Right cardiac atrium (tissue), 5 donors: ENCODE measurements at regions not wholly inside any gene's neighbourhood (a gene's known extent, or its start where the extent isn't known, plus 50 kb on each side); places are given as distances from the start of the nearest gene placed in this dataset.

ENCODE experiments used
- ATAC-seq, 2 donors: fragments of 200-7000 bp; cut with Tn5 transposase; one replicate each; pipeline versions ENCODE4 v1.8.0 to v1.9.1; 2020; ENCODE audit warnings: moderate library complexity in 2 of 2, mild to moderate bottlenecking in 1 of 2
- DNase-seq, 3 donors: peaks; one replicate each; pipeline ENCODE4 v3.0.0-alpha.2; 2020
- H3K27ac ChIP-seq: one replicate; pipeline ENCODE4 v1.5.1; 2013; ENCODE audit warnings: mild to moderate bottlenecking, low read length, control low read depth, moderate library complexity
- H3K27me3 ChIP-seq: one replicate; pipeline ENCODE4 v1.6.1; 2013; ENCODE audit not compliant: control insufficient read depth, insufficient read depth
- H3K4me1 ChIP-seq: one replicate; pipeline ENCODE4 v1.6.1; 2013; ENCODE audit warnings: low read length; ENCODE audit not compliant: control insufficient read depth, insufficient read depth
- H3K4me3 ChIP-seq: one replicate; pipeline ENCODE4 v1.5.1; 2013; ENCODE audit warnings: low read length, control low read depth
- H3K9me3 ChIP-seq: one replicate; pipeline ENCODE4 v1.6.1; 2013; ENCODE audit warnings: low read length; ENCODE audit not compliant: control insufficient read depth
- WGBS: extraction: QIAGEN DNeasy Blood & Tissue Kit; methylation state at CpG from one replicate; pipeline ENCODE4 v1.1.7; 2013; 5-methylcytosine and 5-hydroxymethylcytosine counted together
- intact Hi-C, 4 donors: fragments of 100-400 bp; cut with DNase I; formaldehyde crosslinking; loops; one replicate each; pipeline versions ENCODE4 v1.11.0 to v1.14.0; 2022 to 2023
- donor health status: healthy with polysubstance abuse.
- donor health status: DM: no; HTN: yes; CAD: no.
- donor health status: DM: no; HTN: no; CAD: no.
- donor health status: DM: no; HTN: yes; CAD: no; lungs with severe emphysema.
- donor health status: DM: yes; HTN: yes; CAD: no.

GRCh38 chr7:11221984-11222383 lies 248.3 kb downstream of the PHF14 start:
- intact Hi-C loops = no loop called here
- ATAC-seq (peak in 1 of 2 donors; percentile 48), DNase-seq (no peak)
- H3K27me3 ChIP-seq = no peaks in the 10 kb centered on the region
- no peak overlapping the region for H3K4me3 ChIP-seq
- no peaks in the 10 kb centered on the region for H3K9me3 ChIP-seq
- 63% methylated on average over 6 of the region's 6 CpGs for WGBS
- H3K27ac ChIP-seq = no peak overlapping the region
- peaks cover 3% of the 10 kb centered on the region for H3K4me1 ChIP-seq

- no peak for DNase-seq
- no peaks in the 10 kb centered on the region for H3K9me3 ChIP-seq
- H3K4me1 ChIP-seq = peaks cover 5% of the 10 kb centered on the region
- H3K27ac ChIP-seq = no peak overlapping the region
- H3K4me3 ChIP-seq = no peak overlapping the region
- intact Hi-C loops = no loop called here
- no peak for ATAC-seq
- no peaks in the 10 kb centered on the region for H3K27me3 ChIP-seq
Observed at GRCh38 chr7:11224535-11224934, 250.9 kb downstream of the PHF14 start.

- no peaks in the 10 kb centered on the region for H3K27me3 ChIP-seq
Observed at GRCh38 chr7:11228515-11228914, 254.8 kb downstream of the PHF14 start.

DNA sequence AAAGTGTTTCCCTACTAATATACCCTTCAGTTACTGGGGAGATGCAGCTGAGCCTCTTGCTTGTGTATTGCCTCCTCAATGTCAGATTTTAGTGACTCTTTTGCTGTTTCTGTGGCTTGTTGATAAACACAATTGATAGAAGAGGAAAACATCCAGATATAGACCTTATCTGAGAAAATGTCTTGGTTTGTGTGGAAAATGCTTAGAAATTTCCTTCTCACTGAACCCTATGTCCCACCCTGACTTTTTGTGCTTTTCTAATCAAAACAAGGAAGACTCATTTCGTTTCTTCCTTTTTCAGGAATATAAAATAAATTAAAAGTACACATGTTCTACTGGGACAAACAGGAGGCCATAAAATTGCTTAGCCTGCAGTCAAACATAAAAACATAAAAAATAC lies 257.5 kb downstream of the PHF14 start:
- Histone ChIP-seq H3K9me3 (no peaks in the 10 kb centered on the region), H3K27me3 (no peaks in the 10 kb centered on the region), H3K4me3 (no peak overlapping the region), H3K27ac (no peak overlapping the region), H3K4me1 (peaks cover 4% of the 10 kb centered on the region)
- WGBS = 32% methylated on average over 1 of the region's 1 CpG
- intact Hi-C loops = no loop called here
- ATAC-seq (no peak), DNase-seq (no peak)

More at GRCh38 chr7:11228515-11228914, 254.8 kb downstream of the PHF14 start:
- Histone ChIP-seq H3K9me3 (no peaks in the 10 kb centered on the region), H3K4me3 (no peak overlapping the region), H3K4me1 (peaks cover 2% of the 10 kb centered on the region), H3K27ac (no peak overlapping the region)
- intact Hi-C loops = no loop called here
- DNase-seq (peak; percentile 91 to 95 (median 92)), ATAC-seq (peak; percentile 95 to 96)
- 10% methylated on average over 2 of the region's 2 CpGs for WGBS

DNA sequence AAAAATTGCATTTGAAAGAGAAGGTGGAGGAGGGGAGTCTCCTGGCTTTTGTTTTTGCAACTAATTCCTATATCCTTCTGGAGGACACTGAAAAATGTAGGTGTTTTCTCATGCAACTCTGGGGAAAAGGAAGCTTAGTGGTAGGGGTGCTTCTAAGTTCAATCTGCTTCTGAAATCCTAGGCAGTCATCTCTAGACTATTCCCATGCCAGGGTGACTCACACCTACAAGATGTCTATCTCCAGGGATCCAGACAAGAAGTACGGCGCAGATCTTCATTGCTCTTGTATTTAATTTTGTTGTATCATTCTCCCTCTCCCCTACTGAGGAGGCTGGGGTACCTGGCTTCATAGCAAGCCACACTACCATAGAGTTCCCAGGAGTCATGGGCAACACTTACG lies 258.8 kb downstream of the PHF14 start:
- no peak overlapping the region for H3K27ac ChIP-seq
- 77% methylated on average over 3 of the region's 3 CpGs for WGBS
- ATAC-seq (no peak), DNase-seq (no peak)
- intact Hi-C loops = no loop called here
- H3K4me1 ChIP-seq = peaks cover 4% of the 10 kb centered on the region
- H3K9me3 ChIP-seq = no peaks in the 10 kb centered on the region
- no peak overlapping the region for H3K4me3 ChIP-seq
- no peaks in the 10 kb centered on the region for H3K27me3 ChIP-seq

DNA sequence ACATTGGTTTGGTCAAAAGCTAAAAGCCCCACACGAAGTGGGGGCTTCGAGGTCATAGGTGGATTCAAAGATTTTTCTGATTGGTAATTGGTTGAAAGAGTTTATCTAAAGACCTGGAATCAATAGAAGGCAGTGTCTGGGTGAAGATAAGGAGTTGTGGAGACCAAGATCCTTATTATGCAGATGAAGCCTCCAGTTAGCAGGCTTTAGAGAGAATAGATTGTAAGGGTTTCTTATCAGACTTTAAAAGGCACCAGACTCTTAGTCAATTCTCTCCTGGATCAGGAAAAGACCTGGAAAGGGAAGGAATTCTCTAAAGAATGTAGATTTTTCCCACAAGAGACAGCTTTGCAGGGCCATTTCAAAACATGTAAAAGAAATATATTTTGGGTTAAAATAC lies 260.2 kb downstream of the PHF14 start:
- H3K27ac ChIP-seq = no peak overlapping the region
- DNase-seq (no peak), ATAC-seq (no peak)
- WGBS = 87% methylated on average over 2 of the region's 2 CpGs
- intact Hi-C loops = no loop called here
- peaks cover 1% of the 10 kb centered on the region for H3K4me1 ChIP-seq
- no peak overlapping the region for H3K4me3 ChIP-seq
- H3K9me3 ChIP-seq = no peaks in the 10 kb centered on the region
- no peaks in the 10 kb centered on the region for H3K27me3 ChIP-seq

GRCh38 chr7:11235491-11235890 lies 261.8 kb downstream of the PHF14 start:
- no peak overlapping the region for H3K4me3 ChIP-seq
- no peak overlapping the region for H3K27ac ChIP-seq
- ATAC-seq (no peak), DNase-seq (no peak)
- 82% methylated on average over 8 of the region's 8 CpGs for WGBS
- no peaks in the 10 kb centered on the region for H3K9me3 ChIP-seq
- no peaks in the 10 kb centered on the region for H3K27me3 ChIP-seq
- intact Hi-C loops = no loop called here
- H3K4me1 ChIP-seq = peaks cover 1% of the 10 kb centered on the region

- Histone ChIP-seq H3K27me3 (no peaks in the 10 kb centered on the region), H3K9me3 (no peaks in the 10 kb centered on the region), H3K4me1 (peaks cover 1% of the 10 kb centered on the region), H3K4me3 (no peak overlapping the region), H3K27ac (no peak overlapping the region)
- intact Hi-C loops = no loop called here
- WGBS = 43% methylated on average over 3 of the region's 3 CpGs
- DNase-seq (no peak), ATAC-seq (no peak)
Observed at GRCh38 chr7:11236680-11237079, 263.0 kb downstream of the PHF14 start.

GRCh38 chr7:11237742-11238141 lies 264.1 kb downstream of the PHF14 start:
- ATAC-seq (no peak), DNase-seq (no peak)
- H3K27me3 ChIP-seq = no peaks in the 10 kb centered on the region
- peak overlapping the region; percentile 27 for H3K4me3 ChIP-seq
- no peak overlapping the region for H3K27ac ChIP-seq
- H3K9me3 ChIP-seq = no peaks in the 10 kb centered on the region
- intact Hi-C loops = no loop called here
- WGBS = 72% methylated on average over 7 of the region's 7 CpGs
- H3K4me1 ChIP-seq = peaks cover 1% of the 10 kb centered on the region

GRCh38 chr7:11239316-11239715 lies 265.6 kb downstream of the PHF14 start:
- DNase-seq = no peak
- Histone ChIP-seq H3K9me3 (no peaks in the 10 kb centered on the region), H3K27me3 (no peaks in the 10 kb centered on the region), H3K27ac (no peak overlapping the region), H3K4me3 (no peak overlapping the region), H3K4me1 (peaks cover 1% of the 10 kb centered on the region)
- intact Hi-C loops = no loop called here
- WGBS = 92% methylated on average over 4 of the region's 4 CpGs
- ATAC-seq = no peak

DNA sequence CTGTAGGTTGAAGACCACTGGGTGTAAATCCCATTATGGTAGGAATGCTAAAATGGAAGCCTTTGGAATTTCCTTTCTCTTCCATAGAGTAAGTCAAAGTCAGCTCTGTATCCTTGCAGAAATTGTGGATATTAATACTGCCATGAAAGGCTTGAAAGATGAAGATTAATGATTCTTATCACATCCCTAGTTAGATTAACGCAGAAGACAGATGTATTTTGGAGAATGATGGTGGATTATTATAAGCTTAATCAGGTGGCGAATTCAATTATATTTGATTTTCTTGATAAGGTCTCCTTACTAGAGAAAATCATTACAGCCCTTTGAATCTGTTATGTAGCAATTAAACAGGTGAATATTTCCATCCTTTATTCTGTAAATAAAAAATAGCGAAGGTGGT lies 270.1 kb downstream of the PHF14 start:
- Histone ChIP-seq H3K27me3 (no peaks in the 10 kb centered on the region), H3K4me1 (no peaks in the 10 kb centered on the region), H3K9me3 (no peaks in the 10 kb centered on the region), H3K4me3 (no peak overlapping the region), H3K27ac (no peak overlapping the region)
- DNase-seq (no peak), ATAC-seq (no peak)
- intact Hi-C loops = no loop called here
- WGBS = 94% methylated on average over 3 of the region's 3 CpGs

GRCh38 chr7:11244149-11244548 lies 270.5 kb downstream of the PHF14 start:
- DNase-seq = no peak
- Histone ChIP-seq H3K27me3 (no peaks in the 10 kb centered on the region), H3K27ac (no peak overlapping the region), H3K9me3 (no peaks in the 10 kb centered on the region), H3K4me1 (no peaks in the 10 kb centered on the region), H3K4me3 (no peak overlapping the region)
- 84% methylated on average over 3 of the region's 3 CpGs for WGBS
- ATAC-seq = no peak
- intact Hi-C loops = no loop called here
